NCI-H2107 (cell line): ENCODE measurements at regions not wholly inside any gene's neighbourhood (a gene's known extent, or its start where the extent isn't known, plus 50 kb on each side); places are given as distances from the start of the nearest gene placed in this dataset.
"Not testable (repeated sequence)": the region's sequence is repeated elsewhere in the genome, so short reads cannot be mapped to it uniquely, and the experiment has no call there.

Source experiments
- DNase-seq: peaks from one replicate; lab custom pipeline; 2025; lab: John Stamatoyannopoulos, UW

- no peak for DNase-seq
Measured at GRCh38 chr9:126170286-126170823, 156.3 kb upstream of the MVB12B start.

- DNase-seq: no peak
Measured at GRCh38 chr9:126171641-126172040, 155.0 kb upstream of the MVB12B start.

GRCh38 chr9:126173401-126173800, 153.2 kb upstream of the MVB12B start:
- no peak for DNase-seq

- DNase-seq: no peak
Measured at GRCh38 chr9:126173929-126174328, 152.7 kb upstream of the MVB12B start.

- DNase-seq: no peak
Measured at GRCh38 chr9:126183266-126183665, 143.4 kb upstream of the MVB12B start.

- DNase-seq: not testable (repeated sequence)
Measured at GRCh38 chr9:126190994-126191393, 135.6 kb upstream of the MVB12B start.

- no peak for DNase-seq
Measured at GRCh38 chr9:126198854-126199253, 127.8 kb upstream of the MVB12B start.

GRCh38 chr9:126203313-126203712, 123.3 kb upstream of the MVB12B start:
- no peak for DNase-seq

GRCh38 chr9:126204197-126204596, 122.4 kb upstream of the MVB12B start:
- DNase-seq: no peak

GRCh38 chr9:126204708-126205225, 121.9 kb upstream of the MVB12B start:
- no peak for DNase-seq

- DNase-seq: no peak
Measured at GRCh38 chr9:126205265-126205664, 121.4 kb upstream of the MVB12B start.

GRCh38 chr9:126205845-126206498, 120.7 kb upstream of the MVB12B start:
- DNase-seq: no peak

- DNase-seq: no peak
Measured at GRCh38 chr9:126207256-126207655, 119.4 kb upstream of the MVB12B start.

GRCh38 chr9:126208216-126208758, 118.3 kb upstream of the MVB12B start:
- no peak for DNase-seq

- no peak for DNase-seq
Measured at GRCh38 chr9:126211441-126212074, 115.1 kb upstream of the MVB12B start.

- no peak for DNase-seq
Measured at GRCh38 chr9:126215486-126215885, 111.1 kb upstream of the MVB12B start.

GRCh38 chr9:126216826-126217225, 109.8 kb upstream of the MVB12B start:
- DNase-seq: no peak

- DNase-seq: no peak
Measured at GRCh38 chr9:126217250-126217653, 109.4 kb upstream of the MVB12B start.

- no peak for DNase-seq
Measured at GRCh38 chr9:126217797-126218196, 108.8 kb upstream of the MVB12B start.

GRCh38 chr9:126218359-126219125, 108.1 kb upstream of the MVB12B start:
- DNase-seq: no peak

- DNase-seq: no peak
Measured at GRCh38 chr9:126219166-126219565, 107.5 kb upstream of the MVB12B start.

GRCh38 chr9:126219648-126220063, 107.0 kb upstream of the MVB12B start:
- no peak for DNase-seq
